Kidney (tissue), 13 donors: ENCODE measurements at regions not wholly inside any gene's neighbourhood (a gene's known extent, or its start where the extent isn't known, plus 50 kb on each side); places are given as distances from the start of the nearest gene placed in this dataset.

Source experiments
- DNase-seq, 5 donors: peaks; one replicate each; pipeline ENCODE4 v3.0.0-alpha.2; 2013 to 2020
- FAIRE-seq: peaks from 2 replicates; lab custom pipeline; 2012; peaks lifted over from hg19 to GRCh38; lab: Jason Lieb, UNC
- H3K27ac ChIP-seq, 2 donors: one replicate each; pipeline ENCODE4 v1.7.0; 2013; ENCODE audit warnings: low read depth in 2 of 2, low read length in 2 of 2, inconsistent platforms in 1 of 2
- H3K27me3 ChIP-seq: one replicate; pipeline ENCODE4 v1.7.1; 2013; ENCODE audit warnings: low read length, inconsistent platforms; ENCODE audit not compliant: control insufficient read depth, insufficient read depth
- H3K36me3 ChIP-seq, 3 donors: one replicate each; pipeline versions ENCODE4 v1.7.0 to v1.7.1; 2013; ENCODE audit warnings: low read length in 3 of 3, control low read depth in 1 of 3, inconsistent platforms in 1 of 3; ENCODE audit not compliant: insufficient read depth in 3 of 3, control insufficient read depth in 2 of 3
- H3K4me1 ChIP-seq, 3 donors: one replicate each; pipeline versions ENCODE4 v1.7.0 to v1.7.1; 2013; ENCODE audit warnings: low read length in 3 of 3, inconsistent platforms in 1 of 3, low read depth in 1 of 3; ENCODE audit not compliant: control insufficient read depth in 2 of 3, insufficient read depth in 2 of 3
- H3K4me3 ChIP-seq, 3 donors: one replicate each; pipeline versions ENCODE4 v1.7.0 to v1.8.1; 2013; ENCODE audit warnings: low read length in 3 of 3, control low read depth in 1 of 3, inconsistent platforms in 1 of 3
- H3K9ac ChIP-seq, 3 donors: one replicate each; pipeline versions ENCODE4 v1.7.0 to v1.7.1; 2013; ENCODE audit warnings: low read length in 3 of 3, control low read depth in 1 of 3, inconsistent platforms in 1 of 3
- H3K9me3 ChIP-seq, 3 donors: one replicate each; pipeline versions ENCODE4 v1.7.0 to v1.7.1; 2013; ENCODE audit warnings: low read length in 3 of 3, control low read depth in 1 of 3, inconsistent platforms in 1 of 3; ENCODE audit not compliant: control insufficient read depth in 2 of 3, insufficient read depth in 1 of 3
- CTCF ChIP-seq: IDR thresholded peaks from 3 replicates; pipeline ENCODE4 v1.5.1; 2012; ENCODE audit warnings: mild to moderate bottlenecking, moderate library complexity, borderline replicate concordance; ENCODE audit not compliant: insufficient read depth; ENCODE audit errors: extremely low read depth
- intact Hi-C: fragments of 100-400 bp; cut with DNase I; formaldehyde crosslinking; loops from one replicate; pipeline ENCODE4 v1.11.1; 2022
- donor health status: control.
- donor health status: control.
- donor health status: control.
- donor health status: control.
- donor health status: control.
- donor health status: DM: yes; HTN: yes; CAD: no.
- donor health status: Normal renal cell carcinoma (clear cell type).

- TF ChIP-seq CTCF: peak; percentile 64
- intact Hi-C loops: no loop called here
- Histone ChIP-seq H3K27me3 (no peaks in the 10 kb centered on the region), H3K27ac (no peak overlapping the region), H3K9me3 (no peaks in the 10 kb centered on the region), H3K4me1 (peaks cover 0 to 5% (median 0%) of the 10 kb centered on the region in 3 donors), H3K36me3 (no peaks in the 10 kb centered on the region), H3K4me3 (peak overlapping the region in 1 of 3 donors; percentile 13), H3K9ac (no peak overlapping the region)
- DNase-seq: peak; percentile 60 to 78 (median 72)
- no peak for FAIRE-seq
Observed at GRCh38 chr6:168150551-168151320, 71.7 kb upstream of the FRMD1 start.

DNA sequence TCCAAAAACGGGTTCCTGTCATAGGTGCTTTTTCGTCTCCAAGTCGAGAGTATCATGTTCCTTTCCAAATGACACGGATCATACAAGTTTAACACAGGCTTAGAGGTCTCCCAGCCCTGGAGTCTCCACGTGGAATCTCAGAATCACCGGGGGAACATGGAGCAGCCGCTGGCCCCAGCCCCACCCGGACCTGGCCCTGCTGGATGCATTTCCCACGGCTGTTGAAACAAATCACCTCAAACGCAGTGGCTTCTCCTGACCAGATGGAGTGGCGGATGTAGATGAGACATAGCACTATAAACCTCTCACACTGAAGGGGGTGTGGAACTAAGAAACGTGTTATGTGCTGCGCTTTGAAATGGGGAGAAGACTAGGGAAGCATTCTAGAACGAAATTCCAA lies 70.0 kb upstream of the FRMD1 start:
- Histone ChIP-seq H3K36me3 (no peaks in the 10 kb centered on the region), H3K9ac (no peak overlapping the region), H3K27ac (no peak overlapping the region), H3K27me3 (no peaks in the 10 kb centered on the region), H3K4me1 (peaks cover 0 to 5% (median 0%) of the 10 kb centered on the region in 3 donors), H3K4me3 (no peak overlapping the region), H3K9me3 (no peaks in the 10 kb centered on the region)
- peak in 2 of 5 donors; percentile 2 to 31 for DNase-seq
- no peak for TF ChIP-seq CTCF
- no peak for FAIRE-seq
- intact Hi-C loops: no loop called here

DNA sequence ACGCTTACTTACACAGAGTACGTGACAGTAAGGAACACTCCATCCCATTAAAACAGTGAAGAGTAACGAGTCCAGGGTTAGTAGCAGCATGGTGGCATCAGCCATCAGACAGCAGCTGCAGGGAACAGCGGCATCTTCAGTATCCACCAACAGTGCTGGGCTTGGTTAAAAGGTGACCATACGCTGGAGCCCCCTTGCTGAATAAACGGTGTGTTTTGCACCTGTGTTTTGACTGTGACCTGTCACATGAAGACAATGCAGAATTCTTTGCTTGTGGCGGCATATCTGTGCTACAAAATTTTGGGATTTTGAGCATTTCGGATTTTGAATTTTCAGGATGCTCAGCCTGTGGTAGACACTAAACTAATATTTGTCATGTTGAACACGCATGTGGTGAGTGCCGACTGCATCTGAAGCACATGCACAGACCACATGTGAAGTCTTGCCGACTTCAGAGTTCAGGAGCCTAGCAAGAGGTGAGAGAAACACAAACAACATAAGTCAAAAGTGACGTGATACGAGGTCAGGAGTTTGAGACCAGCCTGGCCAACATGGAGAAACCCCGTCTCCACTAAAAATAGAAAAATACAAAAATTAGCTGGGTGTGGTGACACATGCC lies 69.3 kb upstream of the FRMD1 start:
- Histone ChIP-seq H3K36me3 (no peaks in the 10 kb centered on the region), H3K9me3 (no peaks in the 10 kb centered on the region), H3K27ac (no peak overlapping the region), H3K9ac (no peak overlapping the region), H3K4me3 (no peak overlapping the region), H3K4me1 (peaks cover 0 to 5% (median 0%) of the 10 kb centered on the region in 3 donors), H3K27me3 (no peaks in the 10 kb centered on the region)
- DNase-seq: peak in 2 of 5 donors; percentile 5 to 20
- no peak for TF ChIP-seq CTCF
- FAIRE-seq: no peak
- intact Hi-C loops: no loop called here
